ENCODE measurements at regions not wholly inside any gene's neighbourhood (a gene's known extent, or its start where the extent isn't known, plus 50 kb on each side); places are given as distances from the start of the nearest gene placed in this dataset.

- TF ChIP-seq CTCF (conservative IDR thresholded peaks at IDR 0.05; ENCODE audit: low read depth, low read length) (no peak), EZH2 (IDR thresholded peaks at IDR 0.05; ENCODE audit: low read length, unreplicated experiment) (no peak)
Observed at GRCh38 chr13:59472134-59472533, 691.6 kb downstream of the DIAPH3 start.
